WERI-Rb-1 (cell line): ENCODE measurements at regions not wholly inside any gene's neighbourhood (a gene's known extent, or its start where the extent isn't known, plus 50 kb on each side); places are given as distances from the start of the nearest gene placed in this dataset.

Source experiments
- DNase-seq: peaks from one replicate; pipeline ENCODE4 v3.0.0-alpha.2; 2020
- H3K27ac ChIP-seq: fragments of 250-450 bp; sonication (Bioruptor Pico); 2 replicates; pipeline ENCODE4 v1.5.1; 2020; ENCODE audit warnings: mild to moderate bottlenecking, moderate library complexity
- H3K27me3 ChIP-seq: fragments of 250-450 bp; sonication (Bioruptor Pico); 2 replicates; pipeline ENCODE4 v1.5.1; 2021; ENCODE audit warnings: mild to moderate bottlenecking, low read depth, moderate library complexity; ENCODE audit not compliant: insufficient read depth, severe bottlenecking
- H3K36me3 ChIP-seq: fragments of 250-450 bp; sonication (Bioruptor Pico); 2 replicates; pipeline ENCODE4 v1.5.1; 2020; ENCODE audit warnings: mild to moderate bottlenecking, moderate library complexity
- H3K4me3 ChIP-seq: 2 replicates; pipeline ENCODE4 v1.5.1; 2011; ENCODE audit warnings: low read depth, mild to moderate bottlenecking, control low read depth, low read length
- H3K9me3 ChIP-seq: fragments of 250-450 bp; sonication (Bioruptor Pico); 2 replicates; pipeline ENCODE4 v1.5.1; 2021; ENCODE audit warnings: mild to moderate bottlenecking, moderate library complexity; ENCODE audit not compliant: severe bottlenecking
- TF ChIP-seq, protein P1 (sequence below): IDR thresholded peaks from 2 replicates; pipeline ENCODE4 v1.5.1; 2011; ENCODE audit warnings: low read depth, mild to moderate bottlenecking, control low read depth, inconsistent platforms, low read length

DNA sequence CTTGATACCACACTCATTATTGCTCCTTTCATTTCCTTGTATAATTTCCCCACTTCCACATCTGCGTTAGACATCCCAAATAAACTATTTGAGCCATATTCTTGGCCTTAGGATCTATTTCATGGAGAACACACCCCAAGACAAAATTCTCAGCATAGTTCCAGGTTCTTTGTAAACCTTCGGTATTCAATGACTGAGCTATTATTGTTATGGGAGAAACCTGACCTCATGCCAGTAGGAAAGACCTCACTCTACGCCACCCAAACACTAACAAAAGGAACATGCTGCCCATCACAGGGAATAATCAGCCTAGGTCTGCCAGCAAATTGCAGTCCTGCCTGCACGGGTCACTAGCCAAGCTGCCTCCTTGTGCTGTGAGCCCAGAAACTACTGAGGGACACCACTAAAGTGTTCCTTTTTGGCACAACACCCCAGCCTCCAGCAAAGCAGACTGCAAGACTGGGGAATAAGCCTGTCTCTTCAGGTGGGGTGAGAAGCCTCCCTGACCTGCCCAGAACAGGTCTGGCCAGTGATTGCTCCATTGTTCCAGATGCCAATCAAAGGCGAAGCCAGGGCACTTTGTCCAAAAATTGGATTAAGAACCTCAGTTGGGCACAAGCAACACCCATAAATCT lies 371.8 kb downstream of the MAFB start:
- DNase-seq: no peak
- no peak overlapping the region for H3K27ac ChIP-seq

DNA sequence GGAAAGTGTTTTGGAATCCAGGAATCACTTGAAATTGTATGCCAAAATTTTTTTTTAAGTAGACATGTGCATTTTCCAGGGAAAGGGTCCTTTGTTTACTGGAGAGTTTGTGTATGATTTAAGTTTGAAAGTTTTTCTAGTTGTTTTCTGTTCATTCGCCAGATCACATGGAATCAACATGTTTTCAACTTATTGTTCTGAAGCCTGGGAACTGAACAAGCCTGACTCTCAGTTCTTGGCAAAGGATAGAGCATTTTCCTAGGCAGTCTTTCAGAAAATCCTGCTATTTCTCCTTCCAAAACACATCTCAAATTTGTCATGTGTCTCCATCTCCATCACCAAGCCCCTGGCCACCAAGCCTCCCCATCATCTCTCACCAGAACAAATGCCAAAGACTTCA lies 374.8 kb downstream of the MAFB start:
- TF ChIP-seq, protein P1, sequence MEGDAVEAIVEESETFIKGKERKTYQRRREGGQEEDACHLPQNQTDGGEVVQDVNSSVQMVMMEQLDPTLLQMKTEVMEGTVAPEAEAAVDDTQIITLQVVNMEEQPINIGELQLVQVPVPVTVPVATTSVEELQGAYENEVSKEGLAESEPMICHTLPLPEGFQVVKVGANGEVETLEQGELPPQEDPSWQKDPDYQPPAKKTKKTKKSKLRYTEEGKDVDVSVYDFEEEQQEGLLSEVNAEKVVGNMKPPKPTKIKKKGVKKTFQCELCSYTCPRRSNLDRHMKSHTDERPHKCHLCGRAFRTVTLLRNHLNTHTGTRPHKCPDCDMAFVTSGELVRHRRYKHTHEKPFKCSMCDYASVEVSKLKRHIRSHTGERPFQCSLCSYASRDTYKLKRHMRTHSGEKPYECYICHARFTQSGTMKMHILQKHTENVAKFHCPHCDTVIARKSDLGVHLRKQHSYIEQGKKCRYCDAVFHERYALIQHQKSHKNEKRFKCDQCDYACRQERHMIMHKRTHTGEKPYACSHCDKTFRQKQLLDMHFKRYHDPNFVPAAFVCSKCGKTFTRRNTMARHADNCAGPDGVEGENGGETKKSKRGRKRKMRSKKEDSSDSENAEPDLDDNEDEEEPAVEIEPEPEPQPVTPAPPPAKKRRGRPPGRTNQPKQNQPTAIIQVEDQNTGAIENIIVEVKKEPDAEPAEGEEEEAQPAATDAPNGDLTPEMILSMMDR: no peak
- DNase-seq: no peak
- Histone ChIP-seq H3K27ac (no peak overlapping the region), H3K36me3 (no peaks in the 10 kb centered on the region), H3K4me3 (no peak overlapping the region), H3K9me3 (no peaks in the 10 kb centered on the region), H3K27me3 (peaks cover 28% of the 10 kb centered on the region)

More for the DNA sequence above, 371.8 kb downstream of the MAFB start:
- Histone ChIP-seq H3K36me3 (no peaks in the 10 kb centered on the region), H3K9me3 (no peaks in the 10 kb centered on the region), H3K4me3 (no peak overlapping the region), H3K27me3 (peaks cover 37% of the 10 kb centered on the region)
- TF ChIP-seq, protein P1: no peak

DNA sequence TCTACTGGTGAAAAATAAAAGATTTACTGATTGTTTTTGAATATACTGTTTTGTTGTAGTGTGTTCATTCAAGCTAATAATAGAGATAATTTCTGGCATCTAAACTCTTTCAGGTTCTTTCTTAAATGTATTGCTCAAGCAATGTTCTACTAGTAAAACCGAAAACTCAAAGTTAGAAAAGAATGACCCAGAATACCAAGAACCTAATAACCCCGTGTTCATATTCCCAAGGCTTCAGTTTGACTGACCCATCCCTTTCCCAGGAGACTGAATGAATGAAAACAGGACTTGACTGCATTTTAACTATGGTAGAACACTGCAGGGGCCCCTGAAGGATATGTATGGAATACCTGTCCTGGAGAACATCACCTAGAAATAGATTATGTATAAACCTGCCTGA lies 375.3 kb downstream of the MAFB start:
- H3K27ac ChIP-seq: no peak overlapping the region
- no peak for DNase-seq
- H3K9me3 ChIP-seq: no peaks in the 10 kb centered on the region
- TF ChIP-seq, protein P1: no peak
- no peaks in the 10 kb centered on the region for H3K36me3 ChIP-seq
- peaks cover 28% of the 10 kb centered on the region for H3K27me3 ChIP-seq
- H3K4me3 ChIP-seq: no peak overlapping the region

DNA sequence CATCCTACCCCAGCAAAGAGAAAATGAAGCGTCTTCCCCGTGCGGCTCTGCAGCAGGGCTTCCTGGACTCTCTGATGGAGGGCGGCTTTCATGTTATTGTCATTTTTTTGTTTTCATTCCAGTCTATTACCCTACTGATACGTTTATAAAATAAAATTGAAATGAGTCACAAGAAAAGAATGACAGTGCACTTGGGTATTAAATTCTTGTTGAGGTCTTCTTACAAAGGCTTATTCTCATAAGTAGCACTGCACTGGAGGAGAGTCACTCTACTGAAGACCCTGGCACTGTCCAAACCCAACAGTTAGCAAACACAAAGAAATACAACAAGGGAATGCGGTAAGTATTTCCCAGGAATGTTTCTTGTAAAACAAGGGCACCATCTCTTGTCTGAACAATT lies 379.3 kb downstream of the MAFB start:
- peaks cover 35% of the 10 kb centered on the region for H3K27me3 ChIP-seq
- no peak overlapping the region for H3K27ac ChIP-seq
- TF ChIP-seq, protein P1: no peak
- no peak for DNase-seq
- no peaks in the 10 kb centered on the region for H3K9me3 ChIP-seq
- no peak overlapping the region for H3K4me3 ChIP-seq
- H3K36me3 ChIP-seq: no peaks in the 10 kb centered on the region

DNA sequence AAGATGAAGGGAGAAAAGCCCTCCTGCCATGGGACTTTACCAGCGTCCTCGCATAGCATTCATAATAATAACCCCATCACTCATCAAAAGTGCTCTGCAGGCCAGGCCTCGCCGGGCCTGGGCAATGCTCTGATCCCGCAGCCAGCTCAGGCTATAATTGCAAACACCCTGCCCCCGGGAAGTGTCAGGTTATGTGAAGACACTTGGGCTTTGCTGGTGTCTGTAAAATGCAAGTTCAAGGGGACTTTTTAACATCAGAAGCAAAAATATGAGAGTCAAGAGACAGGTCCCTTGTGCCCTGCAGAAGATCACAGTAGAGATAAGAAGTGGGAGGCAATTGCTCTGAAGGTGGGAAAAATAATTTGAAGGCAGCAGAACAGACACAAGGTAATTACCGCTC lies 381.0 kb downstream of the MAFB start:
- TF ChIP-seq, protein P1: no peak
- Histone ChIP-seq H3K4me3 (no peak overlapping the region), H3K27me3 (peaks cover 22% of the 10 kb centered on the region), H3K27ac (no peak overlapping the region), H3K36me3 (no peaks in the 10 kb centered on the region), H3K9me3 (no peaks in the 10 kb centered on the region)
- no peak for DNase-seq

DNA sequence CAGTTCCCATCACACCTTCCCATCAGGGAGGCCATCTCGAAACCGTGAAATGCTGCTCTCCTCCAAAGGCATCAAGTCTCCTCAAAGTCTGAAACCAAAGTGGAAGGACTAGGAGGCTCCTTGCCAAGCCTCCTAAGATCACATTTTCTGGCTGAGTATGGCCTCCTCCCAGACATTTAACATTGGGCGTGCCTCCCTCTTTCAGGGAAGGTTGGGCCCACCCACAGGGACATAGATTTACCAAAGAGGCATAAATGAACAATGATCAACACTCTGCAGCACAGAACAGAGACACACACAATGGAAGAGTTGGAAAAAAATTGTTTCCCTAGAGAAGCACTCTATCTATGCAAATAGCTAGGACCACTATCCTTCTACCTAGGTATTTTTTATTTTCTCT lies 381.8 kb downstream of the MAFB start:
- H3K4me3 ChIP-seq: no peak overlapping the region
- TF ChIP-seq, protein P1: no peak
- no peak overlapping the region for H3K27ac ChIP-seq
- H3K9me3 ChIP-seq: no peaks in the 10 kb centered on the region
- H3K36me3 ChIP-seq: no peaks in the 10 kb centered on the region
- peaks cover 19% of the 10 kb centered on the region for H3K27me3 ChIP-seq
- DNase-seq: no peak
